Fibroblast of lung (primary cell): ENCODE measurements at regions not wholly inside any gene's neighbourhood (a gene's known extent, or its start where the extent isn't known, plus 50 kb on each side); places are given as distances from the start of the nearest gene placed in this dataset.
A peak's percentile ranks its signal among the peaks of the same experiment; 100 is the strongest.

Experiments used
- DNase-seq, 2 donors: peaks; one replicate each; pipeline versions ENCODE4 v3.0.0 to v3.0.0-alpha.2; 2010; ENCODE audit warnings: low read depth in 2 of 2
- H2AFZ ChIP-seq: 2 replicates; pipeline ENCODE4 v1.5.1; 2012; ENCODE audit warnings: low read length, control low read depth, inconsistent platforms
- H3K27ac ChIP-seq: 2 replicates; pipeline ENCODE4 v1.5.1; 2011; ENCODE audit warnings: low read length, control low read depth; ENCODE audit not compliant: insufficient read depth
- H3K27me3 ChIP-seq: 2 replicates; pipeline ENCODE4 v1.5.1; 2011; ENCODE audit warnings: mild to moderate bottlenecking, low read length; ENCODE audit not compliant: control insufficient read depth, insufficient read depth
- H3K36me3 ChIP-seq: 2 replicates; pipeline ENCODE4 v1.5.1; 2011; ENCODE audit warnings: low read length; ENCODE audit not compliant: control insufficient read depth, insufficient read depth
- H3K4me1 ChIP-seq: 2 replicates; pipeline ENCODE4 v1.5.1; 2011; ENCODE audit warnings: low read length; ENCODE audit not compliant: control insufficient read depth, insufficient read depth; ENCODE audit errors: extremely low read depth
- H3K4me2 ChIP-seq: 2 replicates; pipeline ENCODE4 v1.5.1; 2011; ENCODE audit warnings: low read length, control low read depth; ENCODE audit not compliant: insufficient read depth; ENCODE audit errors: extremely low read depth
- H3K4me3 ChIP-seq, 4 experiments: fragments of 200-600 bp in 1 of 4; sonication (generic) in 1 of 4; replicated peaks in 1 of 4; 2 replicates each; pipeline ENCODE4 v1.5.1; 2011 to 2016; ENCODE audit warnings: low read length in 4 of 4, low read depth in 3 of 4, mild to moderate bottlenecking in 3 of 4, control low read depth in 2 of 4, inconsistent platforms in 1 of 4, mixed read lengths in 1 of 4; ENCODE audit not compliant: insufficient read depth in 1 of 4; ENCODE audit errors: control extremely low read depth in 1 of 4
- H3K79me2 ChIP-seq: 2 replicates; pipeline ENCODE4 v1.5.1; 2012; ENCODE audit warnings: mild to moderate bottlenecking, low read length, inconsistent platforms; ENCODE audit not compliant: control insufficient read depth, insufficient read depth
- H3K9ac ChIP-seq: 2 replicates; pipeline ENCODE4 v1.5.1; 2011; ENCODE audit warnings: mild to moderate bottlenecking, low read length, control low read depth; ENCODE audit not compliant: insufficient read depth
- H3K9me3 ChIP-seq: 2 replicates; pipeline ENCODE4 v1.5.1; 2012; ENCODE audit warnings: low read depth, low read length; ENCODE audit not compliant: control insufficient read depth, insufficient read depth
- H4K20me1 ChIP-seq: 2 replicates; pipeline ENCODE4 v1.5.1; 2011; ENCODE audit warnings: low read length; ENCODE audit not compliant: control insufficient read depth, insufficient read depth; ENCODE audit errors: extremely low read depth
- CTCF ChIP-seq, 2 donors: IDR thresholded peaks in 1 of 2; conservative IDR thresholded peaks in 1 of 2; 1 replicate in 1 of 2; 2 replicates in 1 of 2; pipeline ENCODE4 v1.5.1; 2011 to 2012; ENCODE audit warnings: low read length in 2 of 2, control low read depth in 1 of 2, inconsistent platforms in 1 of 2, low read depth in 1 of 2, mild to moderate bottlenecking in 1 of 2
- EZH2 ChIP-seq: IDR thresholded peaks from 2 replicates; pipeline ENCODE4 v1.5.1; 2012; ENCODE audit warnings: low read length, control low read depth, mild to moderate bottlenecking; ENCODE audit errors: missing control alignments

- Histone ChIP-seq H3K9ac (no peak overlapping the region), H3K27ac (no peak overlapping the region), H3K4me2 (no peak overlapping the region), H2AFZ (no peak overlapping the region), H3K79me2 (no peaks in the 10 kb centered on the region), H3K4me1 (no peaks in the 10 kb centered on the region), H3K4me3 (no peak overlapping the region), H4K20me1 (no peaks in the 10 kb centered on the region), H3K9me3 (no peaks in the 10 kb centered on the region), H3K27me3 (no peaks in the 10 kb centered on the region), H3K36me3 (no peaks in the 10 kb centered on the region)
- no peak for TF ChIP-seq EZH2
- TF ChIP-seq CTCF (conservative IDR thresholded peaks at IDR 0.05 in 1 of 2, IDR thresholded peaks at IDR 0.05 in 1 of 2; ENCODE audit: low read depth in 1 of 2, low read length in 2 of 2): no peak
- no peak for DNase-seq
Measured at GRCh38 chr3:31086698-31087097, 192.2 kb upstream of the GADL1 start.

- Histone ChIP-seq H3K79me2 (no peaks in the 10 kb centered on the region), H3K27me3 (no peaks in the 10 kb centered on the region), H2AFZ (no peak overlapping the region), H3K9me3 (no peaks in the 10 kb centered on the region), H3K9ac (no peak overlapping the region), H3K36me3 (no peaks in the 10 kb centered on the region), H4K20me1 (no peaks in the 10 kb centered on the region), H3K4me2 (no peak overlapping the region), H3K4me3 (no peak overlapping the region), H3K4me1 (no peaks in the 10 kb centered on the region), H3K27ac (no peak overlapping the region)
- no peak for TF ChIP-seq CTCF (conservative IDR thresholded peaks at IDR 0.05 in 1 of 2, IDR thresholded peaks at IDR 0.05 in 1 of 2; ENCODE audit: low read depth in 1 of 2, low read length in 2 of 2)
- no peak for TF ChIP-seq EZH2
- DNase-seq: no peak
Measured at GRCh38 chr3:31091748-31092147, 197.3 kb upstream of the GADL1 start.

GRCh38 chr3:31092748-31093589 lies 198.5 kb upstream of the GADL1 start:
- Histone ChIP-seq H3K4me1 (no peaks in the 10 kb centered on the region), H3K9me3 (no peaks in the 10 kb centered on the region), H3K9ac (no peak overlapping the region), H3K4me2 (no peak overlapping the region), H3K36me3 (no peaks in the 10 kb centered on the region), H4K20me1 (no peaks in the 10 kb centered on the region), H3K79me2 (no peaks in the 10 kb centered on the region), H3K4me3 (no peak overlapping the region), H2AFZ (peak overlapping the region; percentile 11), H3K27me3 (no peaks in the 10 kb centered on the region), H3K27ac (no peak overlapping the region)
- no peak for DNase-seq
- TF ChIP-seq CTCF (conservative IDR thresholded peaks at IDR 0.05 in 1 of 2, IDR thresholded peaks at IDR 0.05 in 1 of 2; ENCODE audit: low read depth in 1 of 2, low read length in 2 of 2) (no peak), EZH2 (no peak)
